ENCODE measurements at regions not wholly inside any gene's neighbourhood (a gene's known extent, or its start where the extent isn't known, plus 50 kb on each side); places are given as distances from the start of the nearest gene placed in this dataset.
A peak's percentile ranks its signal among the peaks of the same experiment; 100 is the strongest.

DNA sequence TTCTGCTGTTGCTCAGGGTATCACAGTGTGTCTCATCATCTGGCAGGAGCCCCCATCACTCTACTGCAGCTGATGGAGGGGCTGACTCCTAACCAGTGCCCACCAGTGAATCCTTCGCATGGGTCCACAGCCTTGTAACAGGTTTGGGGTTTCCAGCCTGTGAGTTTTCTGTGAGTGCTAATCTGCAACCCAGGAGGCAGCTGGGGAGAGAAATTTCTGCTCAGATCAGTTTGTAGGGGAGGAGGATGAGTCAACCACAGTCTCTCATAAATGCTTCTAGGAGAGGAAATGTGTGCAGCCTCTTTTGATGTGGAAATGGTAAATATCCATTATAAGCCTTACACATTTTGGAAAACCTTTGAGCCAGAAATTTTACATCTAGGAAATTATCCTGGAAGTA is 871.3 kb downstream of the AACS start:
- no peak for DNase-seq (ENCODE audit: missing footprints)
- intact Hi-C loops (cut with DNase I): no loop called here
- no peak for ATAC-seq

DNA sequence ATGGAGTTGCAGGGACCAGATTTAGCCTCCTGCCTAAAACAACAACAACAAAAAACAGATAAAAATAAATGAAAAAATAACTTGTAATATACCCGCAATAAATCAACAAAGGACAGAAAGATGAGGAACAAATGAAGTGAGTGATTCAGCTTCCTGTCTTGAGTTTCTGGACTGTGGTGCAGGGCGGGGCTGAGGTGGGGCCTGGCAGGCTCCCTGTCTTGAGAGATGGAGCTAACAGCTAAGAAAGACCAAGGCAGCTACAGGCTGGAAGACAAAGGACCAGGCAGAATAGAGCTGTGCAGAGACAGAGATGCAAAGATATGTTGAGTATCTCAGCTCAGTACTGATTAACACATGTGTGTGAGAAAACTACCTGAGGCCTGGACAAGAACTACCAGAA is 879.2 kb downstream of the AACS start:
- DNase-seq (ENCODE audit: missing footprints): no peak
- intact Hi-C loops (cut with DNase I): no loop called here
- ATAC-seq: no peak

DNA sequence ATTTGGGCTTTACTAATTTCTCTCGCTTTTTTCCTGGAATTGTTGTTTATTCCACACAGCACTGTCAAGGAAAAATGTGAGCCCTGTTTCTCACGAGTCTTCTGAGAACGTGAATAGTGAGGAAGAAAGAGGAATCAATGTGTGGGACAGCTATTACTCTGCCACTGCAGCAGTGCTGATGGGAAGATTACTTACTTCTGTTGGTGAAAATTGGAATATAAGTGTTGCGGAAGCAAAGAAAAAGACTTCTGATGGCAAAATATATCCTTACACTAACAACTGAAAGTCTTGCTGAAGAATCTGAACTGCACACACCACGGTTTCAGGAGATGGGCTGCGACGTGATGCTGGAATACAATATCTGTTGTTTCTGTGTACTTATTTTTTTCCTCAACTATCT is 884.2 kb downstream of the AACS start:
- intact Hi-C loops (cut with DNase I): no loop called here
- DNase-seq (ENCODE audit: missing footprints) (no peak), ATAC-seq (no peak)

DNA sequence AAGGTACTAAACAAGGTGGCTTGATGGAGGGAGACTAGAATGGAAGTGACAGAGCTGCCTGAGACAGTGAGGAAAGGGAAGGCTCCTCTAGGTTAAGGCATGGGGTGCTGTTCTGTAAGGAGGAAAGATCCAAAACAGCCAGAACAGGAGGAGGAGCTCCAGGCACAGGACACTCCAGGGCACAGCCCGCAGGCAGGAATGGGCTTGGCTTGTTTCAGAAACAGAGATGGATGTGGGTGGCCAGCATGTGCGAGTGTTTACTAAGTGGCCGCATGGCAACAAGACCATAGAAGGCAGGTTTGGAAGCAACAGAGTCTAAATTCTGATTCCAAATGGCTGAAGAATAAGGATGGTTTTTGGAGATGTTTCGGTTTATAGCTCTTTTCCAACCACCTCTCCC is 889.1 kb downstream of the AACS start:
- no peak for ATAC-seq

DNA sequence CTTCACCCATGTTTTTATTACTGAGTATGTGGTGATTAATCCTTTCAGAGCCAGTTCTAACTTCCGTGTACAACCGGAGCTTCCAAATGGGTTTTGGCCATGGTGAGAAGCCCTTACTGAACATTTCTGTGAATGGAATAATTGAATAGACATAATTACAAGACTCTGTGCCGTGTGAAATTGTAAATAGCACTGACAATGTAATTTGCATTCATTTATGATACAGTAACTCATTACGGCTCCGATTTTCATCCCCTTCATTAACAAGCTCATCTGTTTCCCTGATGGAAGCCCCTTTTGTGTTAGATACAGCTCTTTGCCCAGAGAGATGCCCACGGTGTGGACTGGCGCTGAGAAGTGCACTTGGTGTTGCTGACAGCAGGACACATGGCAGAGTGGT is 891.0 kb downstream of the AACS start:
- ATAC-seq (no peak), DNase-seq (ENCODE audit: missing footprints) (no peak)
- intact Hi-C loops (cut with DNase I): no loop called here

More for the DNA sequence above, 889.1 kb downstream of the AACS start:
- no peak for DNase-seq (ENCODE audit: missing footprints)
- intact Hi-C loops (cut with DNase I): no loop called here

DNA sequence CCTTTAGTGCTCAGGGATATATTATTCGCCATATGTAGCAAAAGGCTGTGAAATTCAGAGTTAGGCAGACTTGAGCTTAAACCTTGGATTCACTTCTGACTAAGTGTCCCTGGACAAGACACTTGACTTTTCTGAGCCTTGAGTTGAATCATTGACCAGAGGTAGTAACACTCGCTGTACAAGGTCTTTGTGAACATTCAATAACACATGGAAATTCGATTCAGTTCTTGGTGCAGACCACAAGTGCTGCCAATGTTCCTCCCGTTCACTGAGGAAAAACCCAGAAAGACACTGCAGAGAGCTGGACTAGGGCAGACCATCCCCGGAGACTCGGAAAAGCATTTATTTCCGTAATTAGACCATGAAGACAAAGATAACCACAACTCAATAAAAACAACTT is 901.4 kb downstream of the AACS start:
- intact Hi-C loops (cut with DNase I): no loop called here
- ATAC-seq (no peak), DNase-seq (ENCODE audit: missing footprints) (no peak)

DNA sequence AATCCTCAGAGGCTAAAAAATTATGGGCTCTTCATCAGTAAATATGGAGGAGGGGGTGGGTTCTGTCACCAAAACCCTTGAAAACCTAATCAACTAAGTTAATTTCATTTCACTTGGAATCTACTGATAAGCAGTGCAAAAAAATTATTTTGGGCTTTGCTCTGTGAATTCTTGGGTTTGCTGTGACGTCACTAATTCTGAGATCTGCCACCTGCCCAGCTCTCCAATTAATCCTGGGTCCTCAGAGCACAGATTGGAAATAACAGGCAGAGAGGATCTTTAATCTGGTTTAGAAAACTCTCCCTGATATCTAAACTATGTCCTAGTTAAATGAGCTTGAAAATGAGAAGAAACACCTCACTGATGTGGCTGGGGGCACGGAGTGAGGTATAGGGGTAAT is 903.2 kb downstream of the AACS start:
- ATAC-seq (no peak), DNase-seq (ENCODE audit: missing footprints) (no peak)
- intact Hi-C loops (cut with DNase I): no loop called here

DNA sequence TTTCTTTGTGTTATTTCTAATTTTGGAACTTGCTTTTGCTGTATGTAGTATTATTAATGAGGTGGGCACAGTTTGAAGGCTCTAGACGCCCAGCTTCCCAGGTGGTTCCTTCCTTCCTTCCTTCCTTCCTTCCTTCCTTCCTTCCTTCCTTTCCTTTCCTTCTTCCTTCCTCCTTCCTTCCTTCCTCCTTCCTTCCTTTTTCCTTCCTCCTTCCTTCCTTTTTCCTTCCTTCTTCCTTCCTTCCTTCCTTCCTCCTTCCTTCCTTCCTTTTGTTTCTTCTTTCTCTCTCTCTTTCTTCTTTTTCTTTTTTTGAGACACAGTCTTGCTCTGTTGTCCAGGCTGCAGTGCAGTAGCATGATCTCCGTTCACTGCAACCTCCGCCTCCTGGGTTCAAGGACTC is 906.7 kb downstream of the AACS start:
- intact Hi-C loops (cut with DNase I): no loop called here
- DNase-seq (ENCODE audit: missing footprints) (no peak), ATAC-seq (no peak)

DNA sequence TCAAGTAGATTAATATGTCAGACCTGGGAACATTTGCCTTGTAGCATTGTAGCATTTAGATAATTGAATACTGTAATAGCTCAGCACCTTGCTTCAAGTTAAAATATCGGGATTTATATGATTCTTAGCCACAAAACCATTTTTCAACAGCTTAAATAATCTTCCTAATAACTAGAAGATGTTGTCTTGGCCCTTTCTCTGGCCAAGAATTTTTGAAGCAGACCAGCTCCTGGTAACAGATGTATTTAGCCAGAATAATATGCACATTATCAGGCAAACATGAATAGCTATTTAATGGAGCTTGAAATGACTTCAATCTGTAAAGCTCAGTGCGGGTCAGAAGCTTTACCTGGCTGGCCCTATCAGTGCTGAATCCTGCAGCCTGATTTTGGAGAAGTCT is 913.1 kb downstream of the AACS start:
- intact Hi-C loops (cut with DNase I): no loop called here
- no peak for ATAC-seq

DNA sequence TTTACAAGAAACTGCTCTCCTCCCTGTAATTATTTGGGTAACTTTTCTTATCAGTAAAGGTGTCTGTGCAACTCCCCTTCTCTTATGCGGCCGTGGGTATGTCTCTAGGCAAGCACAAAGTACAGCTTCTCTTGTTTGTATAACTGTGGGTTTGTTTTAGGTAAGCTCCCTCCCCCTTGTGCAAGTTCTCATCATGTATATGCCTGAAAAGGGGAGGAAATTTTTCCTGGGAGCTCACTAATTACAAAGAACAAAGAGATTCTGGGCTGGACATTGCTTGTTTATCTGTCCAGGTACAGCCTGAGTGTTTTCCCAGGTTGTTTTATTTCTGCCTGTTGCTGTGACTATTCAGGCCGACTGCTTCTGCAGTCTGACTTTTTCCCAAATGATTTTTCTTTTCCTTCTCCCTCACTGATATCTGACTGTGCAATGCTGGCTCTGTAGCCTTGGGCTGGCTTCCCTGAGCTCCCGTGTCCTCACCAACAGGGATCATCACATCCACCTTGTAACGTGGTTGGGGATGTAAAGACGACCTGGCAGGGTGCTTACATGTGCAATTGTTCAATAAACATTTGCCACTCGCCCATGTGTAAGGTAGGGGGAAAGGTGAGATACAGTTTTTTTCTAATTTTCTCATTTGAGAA is 916.5 kb downstream of the AACS start:
- intact Hi-C loops (cut with DNase I): no loop called here
- ATAC-seq (no peak), DNase-seq (ENCODE audit: missing footprints) (no peak)

More for the DNA sequence above, 913.1 kb downstream of the AACS start:
- DNase-seq (ENCODE audit: missing footprints): no peak

DNA sequence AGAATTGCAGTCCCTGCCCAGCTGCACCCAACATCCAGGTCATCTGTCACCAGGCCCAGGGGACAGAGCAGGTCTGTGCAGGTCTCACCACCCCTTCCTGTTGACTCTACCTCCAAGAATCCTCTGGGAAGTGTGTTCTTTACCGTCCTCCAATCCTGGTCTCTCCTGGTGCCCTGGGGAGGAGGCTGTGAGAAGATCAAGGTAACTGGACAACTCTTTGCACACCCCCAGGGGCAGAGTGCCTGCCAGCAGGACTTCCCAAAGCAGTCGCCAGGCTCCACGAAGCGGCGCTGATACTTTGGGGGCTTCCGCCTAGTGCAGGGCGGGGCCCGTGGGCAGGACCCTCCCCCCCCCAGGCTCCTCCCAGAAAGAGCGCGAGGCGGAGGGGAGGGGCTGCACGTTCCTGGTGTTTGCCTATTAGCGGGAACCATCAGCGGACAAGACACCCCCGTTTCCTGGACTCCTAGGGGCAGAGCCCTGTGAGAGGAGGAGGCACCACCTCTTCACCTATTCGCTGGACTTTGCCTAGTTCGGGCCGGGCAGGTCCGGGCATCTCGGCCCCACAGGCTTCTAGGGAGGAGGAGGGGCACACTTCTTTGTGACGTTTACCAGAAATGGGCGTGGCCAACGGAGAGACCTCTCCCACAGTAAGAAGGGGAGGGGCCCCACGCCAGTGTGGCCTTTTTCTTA is 918.0 kb downstream of the AACS start:
- peak; percentile 60 for ATAC-seq

DNA sequence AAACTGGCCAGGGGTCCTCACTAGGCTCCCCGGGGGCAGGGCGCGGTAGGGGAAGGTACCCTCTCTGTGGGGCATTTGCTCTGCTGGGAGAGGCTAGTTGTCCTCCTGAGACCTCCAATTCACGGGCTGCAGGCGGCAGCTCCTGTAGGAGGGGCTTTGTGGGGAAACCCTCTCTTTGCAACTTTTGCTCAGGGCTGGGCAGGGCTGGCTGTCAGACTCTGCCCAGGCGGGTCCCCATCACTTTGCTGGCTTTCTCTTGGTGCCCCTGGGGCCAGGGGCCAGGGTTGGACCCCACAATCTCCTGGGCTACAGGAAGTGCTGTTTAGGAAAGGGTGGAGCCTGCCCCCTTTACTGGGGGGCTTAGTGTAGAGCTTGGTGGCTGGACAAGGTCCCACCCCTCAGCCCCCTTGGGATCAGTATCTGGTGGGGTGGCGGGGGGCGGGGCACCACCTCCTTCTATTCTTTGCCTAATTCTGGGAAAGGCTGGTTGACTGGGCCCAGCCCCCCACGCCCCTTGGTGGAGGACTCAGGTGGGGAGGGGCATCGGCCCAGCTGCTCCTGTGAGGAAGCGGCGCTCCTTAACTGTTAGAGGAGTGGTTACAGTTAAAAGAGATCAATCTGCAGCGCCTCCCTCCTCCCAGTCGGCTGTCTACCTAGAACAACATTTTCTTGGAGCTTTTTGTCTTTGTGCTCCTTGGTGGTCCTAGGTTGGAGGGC is 918.7 kb downstream of the AACS start:
- intact Hi-C loops (cut with DNase I): no loop called here
- DNase-seq (ENCODE audit: missing footprints) (no peak), ATAC-seq (peak; percentile 42)

More for the DNA sequence above, 918.0 kb downstream of the AACS start:
- DNase-seq (ENCODE audit: missing footprints): no peak
- intact Hi-C loops (cut with DNase I): no loop called here

DNA sequence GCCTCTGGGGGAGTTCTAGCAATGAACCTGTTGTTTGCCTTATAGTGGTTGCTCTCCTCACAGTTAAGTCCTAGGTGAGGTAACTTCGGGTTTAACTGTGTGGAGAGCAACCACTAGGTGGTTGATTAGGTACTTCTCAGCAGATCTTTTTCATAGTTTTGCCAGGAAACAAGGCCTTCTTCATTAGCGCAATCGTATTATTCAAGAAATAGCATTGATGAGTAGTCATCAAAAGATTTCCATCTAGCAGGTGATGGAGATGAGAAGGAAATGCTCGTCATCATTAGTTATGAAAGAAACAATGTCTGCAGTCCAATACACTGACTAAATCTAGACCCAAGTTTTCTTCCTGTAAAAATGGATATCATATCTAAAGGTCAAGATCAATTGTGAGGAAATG is 923.3 kb downstream of the AACS start:
- intact Hi-C loops (cut with DNase I): no loop called here
- ATAC-seq (no peak), DNase-seq (ENCODE audit: missing footprints) (no peak)

DNA sequence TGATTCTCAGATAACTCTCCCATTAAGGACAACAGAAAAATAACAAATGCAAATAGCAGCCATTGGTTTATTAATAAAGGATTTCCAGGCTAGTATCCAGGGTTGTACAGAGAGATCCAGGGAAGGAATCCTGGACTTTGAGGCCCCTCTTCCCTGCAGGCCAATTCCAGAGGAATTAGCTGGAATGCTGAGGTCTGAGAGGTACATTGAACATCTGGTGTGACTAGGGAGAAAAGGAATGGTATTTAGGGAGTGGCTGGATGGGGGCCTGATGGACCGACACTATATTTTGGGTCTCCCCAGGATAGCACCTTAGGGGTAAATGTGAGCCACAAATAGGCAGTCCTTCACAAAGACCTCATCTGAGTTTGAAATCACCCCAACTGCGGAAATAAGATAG is 924.5 kb downstream of the AACS start:
- intact Hi-C loops (cut with DNase I): no loop called here
- DNase-seq (ENCODE audit: missing footprints) (no peak), ATAC-seq (no peak)

DNA sequence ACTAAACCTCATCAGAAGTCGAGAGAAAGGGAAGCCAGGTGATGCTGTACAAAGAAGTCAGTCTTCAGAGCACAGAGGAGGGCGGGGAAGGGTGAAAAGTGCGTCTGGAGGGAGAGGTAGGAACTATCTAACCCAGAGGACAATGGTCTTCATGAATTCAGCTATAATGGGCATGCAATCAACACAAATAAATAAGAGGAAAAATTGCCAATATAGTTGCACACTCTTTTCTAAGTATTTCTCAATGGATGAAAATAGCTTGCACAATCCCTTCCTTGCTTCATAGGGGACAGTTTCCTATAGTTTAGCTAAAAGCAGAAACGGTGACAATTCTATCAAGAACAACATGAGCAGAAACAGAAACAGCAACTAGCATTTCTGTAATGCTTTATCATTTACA is 931.2 kb downstream of the AACS start:
- ATAC-seq: no peak
- intact Hi-C loops (cut with DNase I): no loop called here
- DNase-seq (ENCODE audit: missing footprints): no peak

DNA sequence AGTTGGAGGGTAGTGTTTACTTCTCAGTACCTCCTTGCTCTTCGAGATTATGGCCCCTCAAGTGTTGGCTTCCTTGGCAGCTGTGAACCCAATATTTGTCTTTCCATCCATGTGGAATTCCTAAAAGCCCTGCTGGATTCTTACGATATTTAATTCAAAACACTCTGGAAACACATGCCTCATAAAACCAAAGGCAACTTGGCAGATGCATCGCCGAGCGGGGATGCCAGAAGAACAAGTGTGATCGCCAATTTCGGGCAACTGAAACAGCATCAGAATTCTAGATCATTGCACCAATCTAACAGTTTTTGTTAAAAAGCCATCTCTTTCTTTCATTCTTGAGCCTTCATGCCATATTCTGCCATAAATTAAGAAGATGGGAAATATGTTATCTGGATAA is 934.4 kb downstream of the AACS start:
- no peak for ATAC-seq
- no peak for DNase-seq (ENCODE audit: missing footprints)
- intact Hi-C loops (cut with DNase I): no loop called here

DNA sequence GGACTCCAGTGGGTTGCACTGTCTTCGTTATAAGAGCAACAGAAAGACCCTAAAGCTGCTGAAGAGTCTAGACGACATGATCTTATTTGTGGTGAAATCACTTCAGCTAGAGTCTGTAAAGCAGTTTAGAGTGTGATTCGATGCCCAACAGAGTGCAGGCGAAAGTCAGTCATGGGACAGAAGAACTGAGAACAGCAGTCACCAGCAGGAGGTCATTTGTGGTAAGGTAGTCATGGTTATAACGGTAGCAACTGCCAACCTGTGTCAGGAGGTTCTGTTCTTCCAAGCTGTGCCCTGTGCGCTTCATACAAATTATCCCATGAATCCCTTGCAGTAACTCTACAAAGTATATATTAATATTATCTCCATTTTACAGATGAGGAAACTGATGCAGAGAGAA is 954.1 kb downstream of the AACS start:
- ATAC-seq (no peak), DNase-seq (ENCODE audit: missing footprints) (no peak)

DNA sequence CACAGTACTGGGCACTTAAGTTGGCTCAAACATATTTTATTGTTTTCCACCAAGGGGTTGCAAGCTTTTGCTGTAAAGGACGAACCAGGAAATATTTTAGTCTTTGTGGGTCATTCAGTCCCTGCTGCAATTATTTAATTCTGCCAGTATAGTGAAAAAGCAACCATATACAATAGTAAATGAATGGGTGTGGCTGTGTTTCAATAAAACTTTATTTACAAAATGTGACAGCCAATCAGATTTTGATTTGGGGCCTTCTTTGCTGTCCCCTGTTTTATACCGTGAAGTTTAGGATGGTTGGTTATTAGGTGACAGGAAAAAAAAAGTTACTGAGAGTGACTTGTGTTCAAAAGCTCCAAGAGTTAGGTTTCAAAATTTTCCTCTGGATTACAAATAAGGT is 956.4 kb downstream of the AACS start:
- intact Hi-C loops (cut with DNase I): no loop called here
- no peak for ATAC-seq
- DNase-seq (ENCODE audit: missing footprints): no peak

More for the DNA sequence above, 954.1 kb downstream of the AACS start:
- intact Hi-C loops (cut with DNase I): no loop called here

DNA sequence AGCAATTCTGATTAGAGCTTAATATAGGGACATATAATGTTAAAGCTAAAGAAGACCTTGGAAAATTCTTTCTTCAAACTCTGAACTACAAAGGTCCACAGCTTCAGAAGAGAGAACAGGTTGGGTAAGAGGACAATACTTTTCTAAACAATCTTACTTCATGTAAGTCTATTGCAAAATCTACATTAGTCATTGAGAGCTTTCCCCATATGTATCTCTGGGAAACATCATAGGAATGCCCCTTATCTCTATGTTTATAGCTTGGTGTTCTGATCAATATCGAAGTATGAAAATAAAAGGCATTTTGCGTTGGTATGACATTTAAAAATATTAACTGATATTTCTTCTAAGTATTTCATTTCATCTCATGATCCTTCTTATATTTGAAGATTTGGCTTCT is 962.6 kb downstream of the AACS start:
- intact Hi-C loops (cut with DNase I): no loop called here
- ATAC-seq: no peak

DNA sequence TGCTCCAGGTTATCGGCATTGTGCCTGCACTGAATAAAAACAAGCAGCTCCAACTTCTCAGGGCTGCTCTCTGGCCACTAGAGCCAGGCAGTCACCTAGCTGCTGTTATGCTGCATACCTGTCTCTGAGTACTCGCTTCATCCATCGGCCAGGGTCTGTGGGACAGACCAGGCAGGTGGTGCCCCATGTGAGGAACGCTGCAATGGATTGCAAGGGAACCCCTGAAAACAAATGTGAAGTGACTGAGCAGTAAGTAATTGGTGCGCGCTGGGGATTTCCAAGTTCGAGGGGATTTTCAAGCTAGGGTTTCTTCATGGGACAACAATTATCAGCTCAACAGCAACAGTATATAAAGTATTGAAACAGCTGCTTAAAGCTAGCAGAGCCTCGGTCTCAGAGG is 965.3 kb downstream of the AACS start:
- DNase-seq (ENCODE audit: missing footprints): no peak
- ATAC-seq: no peak
- intact Hi-C loops (cut with DNase I): no loop called here

More for the DNA sequence above, 962.6 kb downstream of the AACS start:
- DNase-seq (ENCODE audit: missing footprints): no peak
